C4-2B (cell line): ENCODE measurements at regions not wholly inside any gene's neighbourhood (a gene's known extent, or its start where the extent isn't known, plus 50 kb on each side); places are given as distances from the start of the nearest gene placed in this dataset.

Experiments used
- CTCF ChIP-seq: fragments of 450-650 bp; conservative IDR thresholded peaks from 2 replicates; pipeline ENCODE4 v1.5.1; 2017; ENCODE audit warnings: mild to moderate bottlenecking
- ZFX ChIP-seq: fragments of 450-650 bp; IDR thresholded peaks from 2 replicates; pipeline ENCODE4 v1.6.1; 2017

- TF ChIP-seq CTCF, result no peak
- no peak for TF ChIP-seq ZFX
These were observed 171.9 kb downstream of the SEC61B start for GRCh38 chr9:99393993-99394392.
